Thoracic aorta (tissue), 2 donors: ENCODE measurements at regions not wholly inside any gene's neighbourhood (a gene's known extent, or its start where the extent isn't known, plus 50 kb on each side); places are given as distances from the start of the nearest gene placed in this dataset.
"Not testable (repeated sequence)": the region's sequence is repeated elsewhere in the genome, so short reads cannot be mapped to it uniquely, and the experiment has no call there.

Experiments
- ATAC-seq: fragments of 150-250 bp; one replicate; pipeline ENCODE4 v1.8.0; 2017; ENCODE audit warnings: low read depth; ENCODE audit not compliant: insufficient number of reproducible peaks, low FRiP score
- DNase-seq: peaks from one replicate; pipeline ENCODE4 v3.0.0-alpha.2; 2020; ENCODE audit warnings: low spot score
- H3K27ac ChIP-seq, 2 donors: fragments of 200-600 bp; sonication (generic); 1 replicate in 1 of 2; 2 replicates in 1 of 2; pipeline ENCODE4 v1.5.1; 2016; ENCODE audit warnings: mild to moderate bottlenecking in 2 of 2, moderate library complexity in 2 of 2
- H3K27me3 ChIP-seq: fragments of 200-600 bp; sonication (generic); replicated peaks from 2 replicates; pipeline ENCODE4 v1.6.0; 2016; ENCODE audit warnings: mild to moderate bottlenecking; ENCODE audit not compliant: insufficient read depth
- H3K36me3 ChIP-seq: fragments of 200-600 bp; sonication (generic); one replicate; pipeline ENCODE4 v1.5.1; 2016
- H3K4me1 ChIP-seq, 2 donors: fragments of 200-600 bp; sonication (generic); 1 replicate in 1 of 2; 2 replicates in 1 of 2; pipeline versions ENCODE4 v1.5.1 to v1.6.0; 2016; ENCODE audit warnings: low read depth in 2 of 2, mild to moderate bottlenecking in 1 of 2; ENCODE audit not compliant: control insufficient read depth in 1 of 2
- H3K4me3 ChIP-seq: fragments of 200-600 bp; sonication (generic); 2 replicates; pipeline ENCODE4 v1.5.1; 2016; ENCODE audit warnings: mild to moderate bottlenecking
- H3K9me3 ChIP-seq: fragments of 200-600 bp; sonication (generic); 2 replicates; pipeline ENCODE4 v1.5.1; 2016
- TF ChIP-seq, protein P1 (sequence below): fragments of 200-600 bp; sonication (generic); IDR thresholded peaks from one replicate; pipeline ENCODE4 v1.5.1; 2019; ENCODE audit warnings: antibody characterized with exemption

DNA sequence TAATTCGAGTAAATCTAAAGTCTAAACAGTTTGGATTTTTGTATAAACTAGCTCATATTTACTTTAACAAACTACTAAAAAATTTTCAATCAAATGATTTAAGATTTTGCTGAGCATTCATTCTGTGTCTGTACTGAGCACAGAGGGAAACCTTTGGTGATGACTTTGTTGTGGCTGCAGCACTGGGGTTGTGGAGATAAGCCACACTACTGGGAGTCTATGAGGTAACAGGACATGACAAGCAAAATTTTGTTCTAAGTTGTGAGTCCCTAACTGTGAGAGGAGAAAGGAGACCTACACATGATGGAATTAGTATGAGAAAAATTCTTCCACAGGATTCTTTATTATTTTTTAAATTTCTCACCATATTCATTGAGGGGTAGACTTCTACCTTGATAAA, 933.7 kb upstream of the LRATD1 start:
- DNase-seq (no peak), ATAC-seq (no peak)
- no peaks in the 10 kb centered on the region for H3K36me3 ChIP-seq
- H3K27me3 ChIP-seq: no peaks in the 10 kb centered on the region
- no peaks in the 10 kb centered on the region for H3K9me3 ChIP-seq
- no peak overlapping the region for H3K27ac ChIP-seq
- TF ChIP-seq, protein P1, sequence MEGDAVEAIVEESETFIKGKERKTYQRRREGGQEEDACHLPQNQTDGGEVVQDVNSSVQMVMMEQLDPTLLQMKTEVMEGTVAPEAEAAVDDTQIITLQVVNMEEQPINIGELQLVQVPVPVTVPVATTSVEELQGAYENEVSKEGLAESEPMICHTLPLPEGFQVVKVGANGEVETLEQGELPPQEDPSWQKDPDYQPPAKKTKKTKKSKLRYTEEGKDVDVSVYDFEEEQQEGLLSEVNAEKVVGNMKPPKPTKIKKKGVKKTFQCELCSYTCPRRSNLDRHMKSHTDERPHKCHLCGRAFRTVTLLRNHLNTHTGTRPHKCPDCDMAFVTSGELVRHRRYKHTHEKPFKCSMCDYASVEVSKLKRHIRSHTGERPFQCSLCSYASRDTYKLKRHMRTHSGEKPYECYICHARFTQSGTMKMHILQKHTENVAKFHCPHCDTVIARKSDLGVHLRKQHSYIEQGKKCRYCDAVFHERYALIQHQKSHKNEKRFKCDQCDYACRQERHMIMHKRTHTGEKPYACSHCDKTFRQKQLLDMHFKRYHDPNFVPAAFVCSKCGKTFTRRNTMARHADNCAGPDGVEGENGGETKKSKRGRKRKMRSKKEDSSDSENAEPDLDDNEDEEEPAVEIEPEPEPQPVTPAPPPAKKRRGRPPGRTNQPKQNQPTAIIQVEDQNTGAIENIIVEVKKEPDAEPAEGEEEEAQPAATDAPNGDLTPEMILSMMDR: no peak
- no peak overlapping the region for H3K4me3 ChIP-seq
- H3K4me1 ChIP-seq: no peaks in the 10 kb centered on the region

DNA sequence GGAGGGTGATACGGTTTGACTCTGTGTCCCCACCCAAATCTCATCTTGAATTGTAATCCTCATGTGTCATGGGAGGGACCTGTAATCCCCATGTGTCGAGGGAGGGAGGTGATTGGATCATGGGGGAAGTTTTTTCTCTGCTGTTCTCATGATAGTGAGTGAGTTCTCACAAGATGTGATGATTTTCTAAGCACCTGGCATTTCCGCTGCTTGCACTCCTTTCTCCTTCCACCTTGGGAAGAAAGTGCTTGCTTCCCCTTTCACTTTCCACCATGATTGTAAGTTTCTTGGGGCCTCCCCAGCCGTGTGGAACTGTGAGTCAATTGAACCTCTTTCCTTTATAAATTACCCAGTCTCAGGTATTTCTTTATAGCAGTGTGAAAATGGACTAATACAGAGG, 932.6 kb upstream of the LRATD1 start:
- not testable (repeated sequence) for H3K27ac ChIP-seq, H3K9me3 ChIP-seq, H3K27me3 ChIP-seq, DNase-seq, H3K36me3 ChIP-seq, H3K4me1 ChIP-seq, ATAC-seq, H3K4me3 ChIP-seq

DNA sequence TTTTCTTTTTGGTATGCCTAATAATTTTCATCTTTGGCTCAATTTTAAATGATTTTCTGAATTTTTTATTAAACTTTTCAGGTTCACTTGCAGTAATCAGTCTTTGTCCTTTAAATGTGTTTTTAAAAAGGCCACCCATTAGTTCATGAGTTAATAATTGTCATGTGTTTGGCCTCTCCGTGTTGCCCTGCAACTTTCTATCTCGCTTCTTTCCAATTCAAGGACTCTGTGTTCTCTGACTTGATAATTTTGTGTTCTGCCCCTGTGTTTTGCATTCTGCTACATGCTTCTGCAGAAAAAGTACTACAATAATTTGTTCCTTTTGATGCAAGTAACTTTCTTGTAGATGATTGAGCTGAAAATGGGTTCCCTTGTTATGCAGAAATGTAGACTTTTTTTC, 921.4 kb upstream of the LRATD1 start:
- TF ChIP-seq, protein P1: no peak
- H3K4me3 ChIP-seq: no peak overlapping the region
- H3K9me3 ChIP-seq: no peaks in the 10 kb centered on the region
- no peaks in the 10 kb centered on the region for H3K36me3 ChIP-seq
- no peak overlapping the region for H3K27ac ChIP-seq
- DNase-seq (no peak), ATAC-seq (no peak)
- H3K27me3 ChIP-seq: no peaks in the 10 kb centered on the region
- no peaks in the 10 kb centered on the region for H3K4me1 ChIP-seq

DNA sequence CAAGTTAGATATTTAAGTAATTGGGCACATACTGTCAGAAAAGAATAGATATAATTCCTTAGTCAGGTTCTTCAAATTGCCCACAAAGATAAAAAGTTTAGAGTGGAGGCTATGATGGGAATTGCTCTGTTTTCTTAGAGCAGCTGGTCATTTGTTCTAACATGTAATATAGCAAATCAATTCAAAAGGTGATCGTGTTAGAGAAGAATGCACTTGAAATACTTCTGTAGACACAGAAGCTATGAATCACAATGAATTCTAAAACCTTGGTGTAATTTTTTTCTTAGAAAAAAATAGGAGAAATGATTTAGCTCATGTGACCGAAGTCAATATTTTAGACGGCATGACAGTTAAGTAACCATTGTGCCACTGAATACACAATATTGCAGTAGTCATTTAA, 918.1 kb upstream of the LRATD1 start:
- Histone ChIP-seq H3K27ac (no peak overlapping the region), H3K9me3 (no peaks in the 10 kb centered on the region), H3K4me1 (no peaks in the 10 kb centered on the region), H3K36me3 (no peaks in the 10 kb centered on the region), H3K27me3 (no peaks in the 10 kb centered on the region), H3K4me3 (no peak overlapping the region)
- DNase-seq (no peak), ATAC-seq (no peak)
- TF ChIP-seq, protein P1: no peak

DNA sequence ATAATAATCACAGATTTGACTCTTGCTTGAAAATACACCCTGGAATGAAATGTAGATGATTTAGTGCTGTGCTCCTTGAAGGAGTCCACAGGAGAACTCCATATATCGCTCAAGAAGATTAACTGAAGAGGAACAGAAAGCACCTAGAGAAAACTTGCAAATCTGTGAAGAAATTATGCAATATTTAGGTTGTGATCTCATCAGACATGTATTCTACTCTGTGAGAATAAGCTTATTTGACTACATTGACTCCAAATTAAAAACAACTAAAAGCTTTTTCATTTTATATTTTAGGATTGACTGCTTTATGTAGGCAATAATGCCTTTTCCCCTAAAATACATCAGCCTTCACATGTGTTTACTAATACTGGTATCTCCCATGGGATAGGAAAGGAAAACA, 906.6 kb upstream of the LRATD1 start:
- TF ChIP-seq, protein P1: no peak
- Histone ChIP-seq H3K9me3 (no peaks in the 10 kb centered on the region), H3K27ac (no peak overlapping the region), H3K4me1 (no peaks in the 10 kb centered on the region), H3K36me3 (no peaks in the 10 kb centered on the region), H3K27me3 (no peaks in the 10 kb centered on the region), H3K4me3 (no peak overlapping the region)
- ATAC-seq (no peak), DNase-seq (no peak)

DNA sequence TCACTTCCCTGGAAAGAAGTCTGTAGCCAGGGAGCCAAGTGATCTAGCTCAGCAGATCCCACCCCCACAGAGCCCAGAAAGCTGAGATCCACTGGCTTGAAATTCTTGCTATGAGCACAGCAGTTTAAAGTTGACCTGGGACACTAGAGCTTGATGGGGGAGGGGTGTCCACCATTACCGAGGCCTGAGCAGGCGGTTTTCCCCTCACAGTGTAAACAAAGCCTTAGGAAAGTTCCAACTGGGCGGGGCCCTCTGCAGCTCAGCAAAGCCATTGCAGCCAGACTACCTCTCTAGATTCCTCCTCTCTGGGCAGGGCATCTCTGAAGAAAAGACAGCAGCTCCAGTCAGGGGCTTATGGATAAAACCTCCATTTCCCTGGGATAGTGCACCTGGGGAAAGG, 887.2 kb upstream of the LRATD1 start:
- no peak for ATAC-seq

More for the DNA sequence above, 887.2 kb upstream of the LRATD1 start:
- TF ChIP-seq, protein P1: no peak
- no peaks in the 10 kb centered on the region for H3K9me3 ChIP-seq
- no peak for DNase-seq
- H3K4me1 ChIP-seq: no peaks in the 10 kb centered on the region
- no peak overlapping the region for H3K4me3 ChIP-seq
- H3K36me3 ChIP-seq: no peaks in the 10 kb centered on the region
- H3K27me3 ChIP-seq: no peaks in the 10 kb centered on the region
- no peak overlapping the region for H3K27ac ChIP-seq
